Caco-2 (cell line): ENCODE measurements at regions not wholly inside any gene's neighbourhood (a gene's known extent, or its start where the extent isn't known, plus 50 kb on each side); places are given as distances from the start of the nearest gene placed in this dataset.
A peak's percentile ranks its signal among the peaks of the same experiment; 100 is the strongest.

Experiments
- BruUV-seq: library from RNA; stranded (reverse); fragments of 400-500 nt; replicated peaks from 2 replicates; lab custom pipeline; 2021; lab: Mats Ljungman, UMichigan
- CTCF ChIA-PET: fragments of 300-600 bp; sonication (Branson Sonifier 250); formaldehyde crosslinking; loops from one replicate; lab custom pipeline; 2022; ENCODE audit warnings: antibody characterized with exemption; lab: Charles Lee
- POLR2A ChIA-PET: fragments of 300-600 bp; sonication (Branson Sonifier 250); formaldehyde crosslinking; loops from one replicate; lab custom pipeline; 2022; ENCODE audit warnings: antibody characterized with exemption; lab: Charles Lee
- DNase-seq, 2 experiments: peaks; one replicate each; pipeline versions ENCODE4 v3.0.0 to v3.0.0-alpha.2; 2020 to 2022
- H3K27me3 ChIP-seq: replicated peaks from 2 replicates; pipeline ENCODE4 v1.6.0; 2011; ENCODE audit warnings: low read length; ENCODE audit not compliant: control insufficient read depth, insufficient read depth
- H3K36me3 ChIP-seq: 2 replicates; pipeline ENCODE4 v1.5.1; 2011; ENCODE audit warnings: low read length; ENCODE audit not compliant: control insufficient read depth, insufficient read depth
- H3K4me1 ChIP-seq: fragments of 250-450 bp; sonication (Bioruptor Pico); 2 replicates; pipeline ENCODE4 v1.5.1; 2020; ENCODE audit warnings: mild to moderate bottlenecking
- H3K4me3 ChIP-seq: 2 replicates; pipeline ENCODE4 v1.5.1; 2011; ENCODE audit warnings: low read depth, mild to moderate bottlenecking, control low read depth, low read length
- H3K9me3 ChIP-seq: fragments of 250-450 bp; sonication (Bioruptor Pico); 2 replicates; pipeline ENCODE4 v1.5.1; 2020; ENCODE audit warnings: mild to moderate bottlenecking, moderate library complexity
- H3K27ac Mint-ChIP-seq: one replicate; pipeline ENCODE4 v1.8.0; 2022; ENCODE audit warnings: mixed read lengths; ENCODE audit not compliant: unreplicated experiment
- H3K27me3 Mint-ChIP-seq: one replicate; pipeline ENCODE4 v1.8.0; 2022; ENCODE audit warnings: mixed read lengths; ENCODE audit not compliant: insufficient read depth, unreplicated experiment
- H3K36me3 Mint-ChIP-seq: one replicate; pipeline ENCODE4 v1.8.0; 2022; ENCODE audit warnings: mild to moderate bottlenecking, mixed read lengths; ENCODE audit not compliant: insufficient read depth, unreplicated experiment
- H3K4me1 Mint-ChIP-seq: one replicate; pipeline ENCODE4 v1.8.0; 2022; ENCODE audit warnings: low read depth, mixed read lengths; ENCODE audit not compliant: unreplicated experiment
- H3K4me3 Mint-ChIP-seq: one replicate; pipeline ENCODE4 v1.8.0; 2022; ENCODE audit warnings: mild to moderate bottlenecking, moderate library complexity, mixed read lengths; ENCODE audit not compliant: unreplicated experiment
- H3K9me3 Mint-ChIP-seq: one replicate; pipeline ENCODE4 v1.8.0; 2022; ENCODE audit warnings: mixed read lengths; ENCODE audit not compliant: unreplicated experiment
- CTCF ChIP-seq, 2 experiments: fragments of 200-600 bp in 1 of 2; IDR thresholded peaks; 1 replicate in 1 of 2; 2 replicates in 1 of 2; pipeline versions ENCODE4 v1.5.1 to v1.8.0; 2011 to 2022; ENCODE audit warnings: antibody characterized with exemption in 1 of 2, control low read depth in 1 of 2, inconsistent platforms in 1 of 2, low read depth in 1 of 2, low read length in 1 of 2, mild to moderate bottlenecking in 1 of 2, moderate library complexity in 1 of 2; ENCODE audit not compliant: insufficient read depth in 1 of 2, severe bottlenecking in 1 of 2, unreplicated experiment in 1 of 2
- intact Hi-C: fragments of 100-400 bp; cut with micrococcal nuclease; formaldehyde crosslinking; loops from one replicate; pipeline ENCODE4 v1.10.0; 2022; ENCODE audit not compliant: unreplicated experiment

- no peaks in the 10 kb centered on the region for H3K27me3 ChIP-seq
- peaks cover 20% of the 10 kb centered on the region for H3K4me1 ChIP-seq
- no peaks in the 10 kb centered on the region for H3K36me3 ChIP-seq
- no peaks in the 10 kb centered on the region for H3K9me3 Mint-ChIP-seq
- no peak overlapping the region for H3K4me3 Mint-ChIP-seq
- ChIA-PET POLR2A (no interaction called here), CTCF (interaction anchor here (0.5 kb wide), 1 partner anchor 202 kb away, joined by 5 read pairs; no protein-coding TSS in a partner anchor)
- no peak overlapping the region for H3K4me3 ChIP-seq
- intact Hi-C loops, result no loop called here
- BruUV-seq, result no TSS peak
- no peak for DNase-seq
- H3K9me3 ChIP-seq, result no peaks in the 10 kb centered on the region
- peaks cover 14% of the 10 kb centered on the region for H3K4me1 Mint-ChIP-seq
- TF ChIP-seq CTCF (IDR thresholded peaks at IDR 0.05; ENCODE audit: insufficient read depth in 1 of 2, low read depth in 1 of 2, low read length in 1 of 2, severe bottlenecking in 1 of 2, unreplicated experiment in 1 of 2), result no peak
- no peaks in the 10 kb centered on the region for H3K27me3 Mint-ChIP-seq
- no peak overlapping the region for H3K27ac Mint-ChIP-seq
- peaks cover 4% of the 10 kb centered on the region for H3K36me3 Mint-ChIP-seq
These were observed 121.9 kb upstream of the NEK6 start for GRCh38 chr9:124135813-124136365.

DNA sequence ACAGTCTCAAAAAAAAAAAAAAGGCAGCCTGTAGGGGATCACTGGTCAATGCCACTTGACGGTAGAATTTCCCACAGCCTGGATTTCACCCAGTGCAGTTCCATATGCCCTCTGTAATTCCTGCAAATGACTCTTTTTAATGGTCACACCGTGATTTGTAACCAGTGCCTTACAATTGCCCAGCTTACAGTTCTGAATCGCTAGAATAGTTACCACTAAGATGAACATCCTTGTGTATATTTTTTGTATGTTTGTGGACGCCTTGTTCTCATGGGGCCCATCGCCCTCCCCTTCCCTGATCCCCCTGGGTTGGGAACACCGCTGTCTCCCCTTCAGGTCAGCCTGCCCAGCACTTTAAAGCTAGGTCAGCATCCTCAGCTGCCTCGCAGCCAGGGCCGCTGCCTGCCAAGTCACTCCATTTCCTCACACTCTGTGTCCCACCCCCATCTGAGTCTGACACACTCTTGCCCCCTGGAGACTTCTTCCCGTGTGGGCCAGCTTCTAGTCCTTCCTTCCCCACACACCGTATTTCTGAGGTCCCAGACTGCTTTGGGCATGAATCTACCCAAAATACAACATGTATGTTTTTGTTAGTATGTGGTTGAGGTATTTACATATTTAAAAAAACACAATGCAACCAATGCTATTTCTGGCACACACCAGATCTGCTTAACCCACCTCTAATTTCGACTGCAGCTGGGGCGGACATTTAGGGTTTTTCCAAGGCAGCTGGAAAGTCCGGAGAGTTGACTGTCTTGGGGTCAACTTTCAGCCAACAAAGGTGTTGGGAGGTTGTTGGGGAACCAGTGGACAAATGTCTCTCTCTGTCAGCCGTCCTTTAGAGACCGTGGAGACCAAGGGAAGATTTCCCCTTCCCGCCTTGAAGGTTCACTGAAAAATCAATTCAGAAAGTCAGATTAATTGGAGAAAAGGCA lies 120.5 kb upstream of the NEK6 start:
- Mint-ChIP-seq H3K27ac (peak overlapping the region; percentile 60), H3K9me3 (no peaks in the 10 kb centered on the region), H3K36me3 (peaks cover 4% of the 10 kb centered on the region), H3K27me3 (no peaks in the 10 kb centered on the region), H3K4me1 (peaks cover 8% of the 10 kb centered on the region), H3K4me3 (no peak overlapping the region)
- H3K4me1 ChIP-seq, result peaks cover 10% of the 10 kb centered on the region
- intact Hi-C loops, result no loop called here
- CTCF ChIA-PET, result no interaction called here
- H3K4me3 ChIP-seq, result no peak overlapping the region
- POLR2A ChIA-PET, result no interaction called here
- DNase-seq, result no peak
- TF ChIP-seq CTCF (IDR thresholded peaks at IDR 0.05; ENCODE audit: insufficient read depth in 1 of 2, low read depth in 1 of 2, low read length in 1 of 2, severe bottlenecking in 1 of 2, unreplicated experiment in 1 of 2), result no peak
- H3K36me3 ChIP-seq, result no peaks in the 10 kb centered on the region
- BruUV-seq, result no TSS peak
- H3K27me3 ChIP-seq, result no peaks in the 10 kb centered on the region
- no peaks in the 10 kb centered on the region for H3K9me3 ChIP-seq

DNA sequence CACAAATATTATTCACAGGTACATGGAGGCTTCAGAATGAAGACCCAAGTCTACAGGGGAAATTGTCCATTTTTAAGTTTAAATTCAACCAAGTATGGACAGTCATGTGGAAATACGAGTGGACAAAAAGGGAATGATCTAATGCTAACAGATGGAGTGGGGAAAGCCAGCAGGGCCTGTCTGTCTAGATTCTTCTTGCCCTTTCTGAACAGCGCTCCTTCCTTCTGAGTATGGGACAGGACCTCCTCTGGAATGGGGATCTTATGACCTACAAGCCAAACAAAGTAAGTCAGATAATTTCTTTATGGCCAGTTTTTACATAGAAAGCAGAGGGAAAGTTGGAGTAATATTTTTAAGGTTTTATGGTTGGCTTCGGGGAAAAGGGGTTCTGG lies 119.8 kb upstream of the NEK6 start:
- H3K4me1 Mint-ChIP-seq, result peaks cover 9% of the 10 kb centered on the region
- no peaks in the 10 kb centered on the region for H3K27me3 Mint-ChIP-seq
- H3K4me3 Mint-ChIP-seq, result no peak overlapping the region
- ChIA-PET CTCF (no interaction called here), POLR2A (no interaction called here)
- TF ChIP-seq CTCF (IDR thresholded peaks at IDR 0.05; ENCODE audit: insufficient read depth in 1 of 2, low read depth in 1 of 2, low read length in 1 of 2, severe bottlenecking in 1 of 2, unreplicated experiment in 1 of 2), result no peak
- Histone ChIP-seq H3K9me3 (no peaks in the 10 kb centered on the region), H3K36me3 (no peaks in the 10 kb centered on the region), H3K4me3 (no peak overlapping the region), H3K4me1 (peaks cover 10% of the 10 kb centered on the region), H3K27me3 (no peaks in the 10 kb centered on the region)
- peaks cover 4% of the 10 kb centered on the region for H3K36me3 Mint-ChIP-seq
- H3K27ac Mint-ChIP-seq, result peak overlapping the region; percentile 60
- no peaks in the 10 kb centered on the region for H3K9me3 Mint-ChIP-seq
- DNase-seq, result peak in 1 of 2 experiments; percentile 32
- intact Hi-C loops, result no loop called here
- BruUV-seq, result no TSS peak
